ENCODE measurements at regions not wholly inside any gene's neighbourhood (a gene's known extent, or its start where the extent isn't known, plus 50 kb on each side); places are given as distances from the start of the nearest gene placed in this dataset.

- TF ChIP-seq EZH2 (IDR thresholded peaks at IDR 0.05; ENCODE audit: insufficient read depth, poor library complexity, severe bottlenecking): no peak
- TF ChIP-seq EZH2phosphoT487 (IDR thresholded peaks at IDR 0.05; ENCODE audit: insufficient read depth, low read depth): no peak
Observed at GRCh38 chr1:47686731-47687630, 249.1 kb downstream of the FOXD2 start.
